CD4-positive, alpha-beta T cell (primary cell): ENCODE measurements at regions not wholly inside any gene's neighbourhood (a gene's known extent, or its start where the extent isn't known, plus 50 kb on each side); places are given as distances from the start of the nearest gene placed in this dataset.

Source experiments
- ATAC-seq: fragments of 200-7000 bp; cut with Tn5 transposase; one replicate; pipeline ENCODE4 v1.10.0; 2022; ENCODE audit warnings: mild to moderate bottlenecking; ENCODE audit not compliant: poor library complexity
- CTCF ChIA-PET: fragments of 350-600 bp; sonication (Branson Sonifier 250); formaldehyde crosslinking; loops from one replicate; lab custom pipeline; 2021; ENCODE audit warnings: antibody characterized with exemption, inconsistent platforms; lab: Charles Lee
- POLR2A ChIA-PET: fragments of 350-600 bp; sonication (Branson Sonifier 250); formaldehyde crosslinking; loops from one replicate; lab custom pipeline; 2021; ENCODE audit warnings: antibody characterized with exemption, inconsistent platforms; lab: Charles Lee
- DNase-seq, 14 experiments: peaks; one replicate each; pipeline ENCODE4 v3.0.0-alpha.2; 2013 to 2020; ENCODE audit warnings: mixed read lengths in 2 of 14
- H3K27ac ChIP-seq, 2 donors: one replicate each; pipeline versions ENCODE4 v1.5.1 to v1.7.0; 2013; ENCODE audit warnings: low read length in 2 of 2, low read depth in 1 of 2, mild to moderate bottlenecking in 1 of 2
- H3K27me3 ChIP-seq, 2 experiments: 1 replicate in 1 of 2; 2 replicates in 1 of 2; pipeline versions ENCODE4 v1.6.1 to v1.7.0; 2013; ENCODE audit warnings: low read length in 2 of 2, control low read depth in 1 of 2, mild to moderate bottlenecking in 1 of 2, moderate library complexity in 1 of 2; ENCODE audit not compliant: insufficient read depth in 2 of 2, control insufficient read depth in 1 of 2
- H3K36me3 ChIP-seq: one replicate; pipeline ENCODE4 v1.6.1; 2013; ENCODE audit warnings: low read length, control low read depth; ENCODE audit not compliant: insufficient read depth
- H3K4me1 ChIP-seq: one replicate; pipeline ENCODE4 v1.6.1; 2013; ENCODE audit warnings: low read length, control low read depth; ENCODE audit not compliant: insufficient read depth
- H3K4me3 ChIP-seq: one replicate; pipeline ENCODE4 v1.5.1; 2013; ENCODE audit warnings: mild to moderate bottlenecking, low read length, moderate library complexity
- H3K9me3 ChIP-seq, 2 experiments: 1 replicate in 1 of 2; 2 replicates in 1 of 2; pipeline versions ENCODE4 v1.6.1 to v1.7.0; 2013; ENCODE audit warnings: low read length in 2 of 2, mild to moderate bottlenecking in 2 of 2, control low read depth in 1 of 2, moderate library complexity in 1 of 2; ENCODE audit not compliant: control insufficient read depth in 1 of 2, insufficient read depth in 1 of 2
- H3K27ac Mint-ChIP-seq: one replicate; pipeline ENCODE4 v1.8.0; 2020; ENCODE audit warnings: mixed read lengths
- H3K27me3 Mint-ChIP-seq: one replicate; pipeline ENCODE4 v1.8.0; 2021; ENCODE audit warnings: mixed read lengths
- H3K36me3 Mint-ChIP-seq: one replicate; pipeline ENCODE4 v1.8.0; 2021; ENCODE audit warnings: low read depth, mixed read lengths
- H3K4me1 Mint-ChIP-seq: one replicate; pipeline ENCODE4 v1.8.0; 2021; ENCODE audit warnings: low read depth, mixed read lengths
- H3K4me3 Mint-ChIP-seq: one replicate; pipeline ENCODE4 v1.8.0; 2020; ENCODE audit warnings: mild to moderate bottlenecking, mixed read lengths
- H3K9me3 Mint-ChIP-seq: one replicate; pipeline ENCODE4 v1.8.0; 2020; ENCODE audit warnings: mixed read lengths
- intact Hi-C, 2 experiments: fragments of 100-400 bp; cut with DNase I in 1 of 2; cut with micrococcal nuclease in 1 of 2; formaldehyde crosslinking; loops; one replicate each; pipeline versions ENCODE4 v1.15.1 to v1.9.0; 2023 to 2025; cut with DNase I, micrococcal nuclease
- TF ChIP-seq, protein P1 (sequence below): fragments of 200-600 bp; IDR thresholded peaks from one replicate; pipeline ENCODE4 v1.8.0; 2022; ENCODE audit warnings: antibody characterized with exemption, mild to moderate bottlenecking

DNA sequence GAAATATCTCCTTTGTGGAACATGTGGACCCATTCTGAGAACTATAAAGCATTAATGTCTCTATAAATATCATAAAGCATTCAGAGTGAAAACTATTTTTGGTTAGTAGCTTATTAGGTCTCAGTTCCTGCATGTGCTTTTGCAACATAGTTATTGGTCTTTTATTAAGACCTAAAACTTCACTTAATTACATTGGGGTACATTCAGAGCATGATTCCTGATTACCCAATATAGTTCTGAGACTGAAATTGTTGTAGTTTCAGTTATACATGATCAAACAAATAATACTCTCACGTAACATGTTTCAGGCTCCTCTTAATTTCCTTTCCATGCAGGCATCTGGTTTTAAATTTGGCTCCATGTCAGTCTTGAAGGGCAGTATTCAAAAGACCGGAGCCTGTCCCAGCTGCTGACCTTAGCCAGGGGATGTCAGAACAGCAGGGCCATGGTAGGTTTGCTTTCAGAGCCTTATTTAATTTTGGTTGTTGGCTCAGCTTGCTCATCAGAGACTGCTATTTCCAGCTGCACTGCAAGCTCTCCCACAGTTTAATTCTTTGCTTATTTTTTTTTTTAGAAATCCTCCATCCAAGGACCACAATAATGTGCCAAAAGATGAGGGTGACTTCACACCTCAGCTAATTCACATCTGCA lies 447.8 kb upstream of the FZD8 start:
- Mint-ChIP-seq H3K27ac (no peak overlapping the region), H3K9me3 (peaks cover 6% of the 10 kb centered on the region)

DNA sequence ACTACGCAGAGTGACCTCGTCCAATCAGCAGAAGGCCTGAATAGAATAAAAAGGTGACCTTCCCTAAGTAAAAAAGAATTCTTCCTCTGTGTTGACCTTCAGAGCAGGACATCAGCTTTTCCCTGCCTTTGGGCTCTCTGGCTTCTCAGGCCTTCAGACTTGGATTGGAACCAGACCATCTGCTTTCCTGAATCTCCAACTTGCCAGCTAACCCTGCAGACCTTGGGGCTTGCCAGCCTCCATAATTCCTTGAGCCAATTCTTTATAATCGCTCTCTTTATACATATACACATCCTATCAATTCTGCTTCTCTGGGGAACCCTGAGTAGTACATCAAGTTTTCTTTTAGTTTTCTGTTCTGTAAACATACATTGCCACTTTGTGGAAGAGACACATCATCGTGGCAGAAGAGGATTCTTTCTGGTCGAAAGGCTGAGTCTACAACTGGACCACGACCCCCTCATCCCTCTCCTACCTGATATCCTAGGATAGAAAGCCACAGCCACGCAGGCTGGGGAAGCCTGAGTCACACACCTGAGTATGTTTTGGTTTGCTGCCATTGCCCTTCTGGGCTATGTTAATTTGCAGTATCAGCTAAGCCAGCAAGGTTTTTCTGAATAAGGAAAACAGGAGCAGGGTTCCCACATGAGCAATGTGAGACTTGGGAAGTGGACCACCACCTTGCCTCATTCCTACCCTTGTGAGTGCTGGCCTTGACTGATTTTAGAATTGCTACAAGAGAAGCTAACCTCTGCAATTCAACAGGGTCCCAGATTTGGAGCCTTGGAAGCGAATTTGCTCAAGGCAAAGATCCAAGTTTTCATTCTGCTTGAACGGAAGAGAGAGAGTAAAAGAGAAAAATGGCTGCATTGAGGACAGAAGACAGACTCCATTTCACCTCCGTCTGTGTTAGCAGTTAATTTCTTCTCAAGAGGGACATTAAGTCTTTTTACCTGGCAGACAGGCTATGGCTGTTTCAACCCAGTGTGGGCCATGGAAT lies 445.2 kb upstream of the FZD8 start:
- no peaks in the 10 kb centered on the region for H3K27me3 ChIP-seq
- H3K27ac ChIP-seq = no peak overlapping the region
- CTCF ChIA-PET = no interaction called here
- H3K4me1 Mint-ChIP-seq = no peaks in the 10 kb centered on the region
- no peak overlapping the region for H3K4me3 Mint-ChIP-seq
- no peak overlapping the region for H3K4me3 ChIP-seq
- ATAC-seq = no peak
- no peaks in the 10 kb centered on the region for H3K27me3 Mint-ChIP-seq
- intact Hi-C loops = no loop called here
- H3K9me3 ChIP-seq = peaks cover 0 to 17% of the 10 kb centered on the region in 2 experiments
- no peak overlapping the region for H3K27ac Mint-ChIP-seq
- H3K9me3 Mint-ChIP-seq = peaks cover 10% of the 10 kb centered on the region
- no peaks in the 10 kb centered on the region for H3K36me3 Mint-ChIP-seq
- TF ChIP-seq, protein P1, sequence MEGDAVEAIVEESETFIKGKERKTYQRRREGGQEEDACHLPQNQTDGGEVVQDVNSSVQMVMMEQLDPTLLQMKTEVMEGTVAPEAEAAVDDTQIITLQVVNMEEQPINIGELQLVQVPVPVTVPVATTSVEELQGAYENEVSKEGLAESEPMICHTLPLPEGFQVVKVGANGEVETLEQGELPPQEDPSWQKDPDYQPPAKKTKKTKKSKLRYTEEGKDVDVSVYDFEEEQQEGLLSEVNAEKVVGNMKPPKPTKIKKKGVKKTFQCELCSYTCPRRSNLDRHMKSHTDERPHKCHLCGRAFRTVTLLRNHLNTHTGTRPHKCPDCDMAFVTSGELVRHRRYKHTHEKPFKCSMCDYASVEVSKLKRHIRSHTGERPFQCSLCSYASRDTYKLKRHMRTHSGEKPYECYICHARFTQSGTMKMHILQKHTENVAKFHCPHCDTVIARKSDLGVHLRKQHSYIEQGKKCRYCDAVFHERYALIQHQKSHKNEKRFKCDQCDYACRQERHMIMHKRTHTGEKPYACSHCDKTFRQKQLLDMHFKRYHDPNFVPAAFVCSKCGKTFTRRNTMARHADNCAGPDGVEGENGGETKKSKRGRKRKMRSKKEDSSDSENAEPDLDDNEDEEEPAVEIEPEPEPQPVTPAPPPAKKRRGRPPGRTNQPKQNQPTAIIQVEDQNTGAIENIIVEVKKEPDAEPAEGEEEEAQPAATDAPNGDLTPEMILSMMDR = no peak
- POLR2A ChIA-PET = no interaction called here
- H3K36me3 ChIP-seq = no peaks in the 10 kb centered on the region
- DNase-seq = no peak
- no peaks in the 10 kb centered on the region for H3K4me1 ChIP-seq

More for the DNA sequence above, 447.8 kb upstream of the FZD8 start:
- DNase-seq = no peak
- Mint-ChIP-seq H3K4me3 (no peak overlapping the region), H3K27me3 (no peaks in the 10 kb centered on the region), H3K4me1 (no peaks in the 10 kb centered on the region), H3K36me3 (no peaks in the 10 kb centered on the region)
- ChIA-PET CTCF (no interaction called here), POLR2A (no interaction called here)
- Histone ChIP-seq H3K36me3 (no peaks in the 10 kb centered on the region), H3K27ac (no peak overlapping the region), H3K9me3 (no peaks in the 10 kb centered on the region), H3K4me3 (no peak overlapping the region), H3K4me1 (no peaks in the 10 kb centered on the region), H3K27me3 (no peaks in the 10 kb centered on the region)
- no peak for ATAC-seq
- intact Hi-C loops = no loop called here
- TF ChIP-seq, protein P1 = no peak

DNA sequence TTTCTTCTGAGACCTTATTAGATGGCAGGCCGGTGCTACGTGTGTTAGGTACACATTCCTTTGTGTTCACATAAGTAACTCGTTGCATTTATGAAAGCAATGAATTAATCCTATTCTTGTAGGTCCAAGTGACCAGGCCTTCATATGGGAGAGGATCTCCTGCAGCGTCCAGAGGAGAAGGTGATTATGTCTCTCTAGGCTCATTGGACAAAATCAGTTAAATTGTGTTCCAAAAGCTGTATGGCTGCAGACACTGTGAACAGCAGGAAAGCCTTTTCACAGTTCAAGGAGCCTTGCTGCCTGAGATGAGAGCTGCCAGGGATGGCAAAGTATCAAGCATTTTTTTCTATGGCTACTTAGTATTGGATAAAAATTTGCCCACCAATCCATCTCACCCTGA lies 433.1 kb upstream of the FZD8 start:
- POLR2A ChIA-PET = no interaction called here
- no peaks in the 10 kb centered on the region for H3K36me3 Mint-ChIP-seq

More for the DNA sequence above, 433.1 kb upstream of the FZD8 start:
- no peak for ATAC-seq
- TF ChIP-seq, protein P1 = no peak
- Histone ChIP-seq H3K9me3 (no peaks in the 10 kb centered on the region), H3K4me1 (no peaks in the 10 kb centered on the region), H3K4me3 (no peak overlapping the region), H3K27me3 (no peaks in the 10 kb centered on the region), H3K27ac (no peak overlapping the region), H3K36me3 (no peaks in the 10 kb centered on the region)
- intact Hi-C loops = no loop called here
- H3K27ac Mint-ChIP-seq = no peak overlapping the region
- H3K9me3 Mint-ChIP-seq = no peaks in the 10 kb centered on the region
- DNase-seq = no peak
- no peaks in the 10 kb centered on the region for H3K4me1 Mint-ChIP-seq
- H3K27me3 Mint-ChIP-seq = no peaks in the 10 kb centered on the region
- H3K4me3 Mint-ChIP-seq = no peak overlapping the region
- CTCF ChIA-PET = no interaction called here
